ENCODE measurements at regions not wholly inside any gene's neighbourhood (a gene's known extent, or its start where the extent isn't known, plus 50 kb on each side); places are given as distances from the start of the nearest gene placed in this dataset.

GRCh38 chr9:75226403-75227139 is 138.3 kb downstream of the OSTF1 start:
- ChIA-PET CTCF (interaction anchor here (0.6 to 0.9 kb wide), 2 partner anchors 12 to 782 kb away, joined by 3 to 5 read pairs; no protein-coding TSS in a partner anchor), POLR2A (ENCODE audit: low non-redundant PET) (no interaction called here)
- no peak for TF ChIP-seq CTCF (conservative IDR thresholded peaks at IDR 0.05; ENCODE audit: low read depth)
- H3K27ac ChIP-seq = no peak overlapping the region
- no peak for DNase-seq (ENCODE audit: low spot score)

GRCh38 chr9:75228893-75229292 is 140.6 kb downstream of the OSTF1 start:
- CTCF ChIA-PET = interaction anchor here (0.6 to 1.4 kb wide), 4 partner anchors 28 to 125 kb away, joined by 3 to 4 read pairs (median 4); no protein-coding TSS in a partner anchor
- no peak for TF ChIP-seq CTCF (conservative IDR thresholded peaks at IDR 0.05; ENCODE audit: low read depth)
- no peak overlapping the region for H3K27ac ChIP-seq
- DNase-seq (ENCODE audit: low spot score) = no peak
- POLR2A ChIA-PET (ENCODE audit: low non-redundant PET) = no interaction called here

- POLR2A ChIA-PET (ENCODE audit: low non-redundant PET) = no interaction called here
Observed at GRCh38 chr9:75229605-75230332, 141.5 kb downstream of the OSTF1 start.

GRCh38 chr9:75230469-75230868 is 142.2 kb downstream of the OSTF1 start:
- H3K27ac ChIP-seq = no peak overlapping the region
- ChIA-PET POLR2A (ENCODE audit: low non-redundant PET) (no interaction called here), CTCF (interaction anchor here (0.6 to 1.4 kb wide), 2 partner anchors 29 to 668 kb away, joined by 4 read pairs; no protein-coding TSS in a partner anchor)
- DNase-seq (ENCODE audit: low spot score) = no peak
- TF ChIP-seq CTCF (conservative IDR thresholded peaks at IDR 0.05; ENCODE audit: low read depth) = no peak

More at GRCh38 chr9:75229605-75230332, 141.5 kb downstream of the OSTF1 start:
- CTCF ChIA-PET = interaction anchor here (0.6 to 1.4 kb wide), 3 partner anchors 28 to 669 kb away, joined by 4 read pairs; no protein-coding TSS in a partner anchor
- TF ChIP-seq CTCF (conservative IDR thresholded peaks at IDR 0.05; ENCODE audit: low read depth) = no peak
- no peak overlapping the region for H3K27ac ChIP-seq
- peak; percentile 33 for DNase-seq (ENCODE audit: low spot score)

- TF ChIP-seq CTCF (conservative IDR thresholded peaks at IDR 0.05; ENCODE audit: low read depth) = no peak
- DNase-seq (ENCODE audit: low spot score) = no peak
- CTCF ChIA-PET = no interaction called here
- no peak overlapping the region for H3K27ac ChIP-seq
- POLR2A ChIA-PET (ENCODE audit: low non-redundant PET) = no interaction called here
Observed at GRCh38 chr9:75231167-75231566, 142.9 kb downstream of the OSTF1 start.

- CTCF ChIA-PET = no interaction called here
- no peak overlapping the region for H3K27ac ChIP-seq
- no peak for DNase-seq (ENCODE audit: low spot score)
- TF ChIP-seq CTCF (conservative IDR thresholded peaks at IDR 0.05; ENCODE audit: low read depth) = no peak
- POLR2A ChIA-PET (ENCODE audit: low non-redundant PET) = no interaction called here
Observed at GRCh38 chr9:75233011-75233410, 144.7 kb downstream of the OSTF1 start.

All from RWPE1 (cell line).